ENCODE measurements at regions not wholly inside any gene's neighbourhood (a gene's known extent, or its start where the extent isn't known, plus 50 kb on each side); places are given as distances from the start of the nearest gene placed in this dataset.

DNA sequence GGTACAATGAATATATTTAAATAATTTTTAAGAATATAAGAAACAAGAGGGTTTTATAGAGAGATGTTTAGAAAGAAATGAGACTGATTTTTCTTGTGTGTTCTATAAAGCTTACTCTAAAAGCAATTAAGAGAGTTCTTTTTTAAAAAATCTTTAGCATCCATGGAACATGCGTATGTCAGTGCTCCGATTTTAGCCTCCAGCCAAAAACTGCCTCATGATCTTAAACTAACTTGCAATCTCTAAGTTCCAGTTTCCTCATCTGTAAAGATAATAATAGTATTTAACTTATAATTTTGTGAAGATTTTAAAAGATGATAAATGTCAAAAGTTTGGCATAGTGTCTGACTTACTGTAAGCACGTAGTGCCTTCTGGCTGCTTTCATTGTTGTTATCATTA lies 448.7 kb downstream of the EPHA4 start:
- Histone ChIP-seq H3K9me3 (ENCODE audit: control insufficient read depth in 5 of 5, low read length in 5 of 5) (peaks cover 0 to 2% (median 0%) of the 10 kb centered on the region in 5 donors), H3K9ac (ENCODE audit: low read length in 5 of 5) (no peak overlapping the region), H3K36me3 (ENCODE audit: control insufficient read depth in 5 of 5, insufficient read depth in 5 of 5, low read length in 5 of 5) (no peaks in the 10 kb centered on the region), H3K27ac (ENCODE audit: low read depth, low read length) (no peak overlapping the region), H3K27me3 (ENCODE audit: control insufficient read depth in 5 of 5, insufficient read depth in 4 of 5, low read length in 5 of 5) (peaks cover 0 to 9% (median 4%) of the 10 kb centered on the region in 5 donors), H3K4me1 (ENCODE audit: control insufficient read depth in 5 of 5, insufficient read depth in 5 of 5, low read length in 5 of 5) (peaks cover 0 to 9% (median 4%) of the 10 kb centered on the region in 5 donors), H3K4me3 (ENCODE audit: low read depth in 1 of 5, low read length in 5 of 5) (no peak overlapping the region)

DNA sequence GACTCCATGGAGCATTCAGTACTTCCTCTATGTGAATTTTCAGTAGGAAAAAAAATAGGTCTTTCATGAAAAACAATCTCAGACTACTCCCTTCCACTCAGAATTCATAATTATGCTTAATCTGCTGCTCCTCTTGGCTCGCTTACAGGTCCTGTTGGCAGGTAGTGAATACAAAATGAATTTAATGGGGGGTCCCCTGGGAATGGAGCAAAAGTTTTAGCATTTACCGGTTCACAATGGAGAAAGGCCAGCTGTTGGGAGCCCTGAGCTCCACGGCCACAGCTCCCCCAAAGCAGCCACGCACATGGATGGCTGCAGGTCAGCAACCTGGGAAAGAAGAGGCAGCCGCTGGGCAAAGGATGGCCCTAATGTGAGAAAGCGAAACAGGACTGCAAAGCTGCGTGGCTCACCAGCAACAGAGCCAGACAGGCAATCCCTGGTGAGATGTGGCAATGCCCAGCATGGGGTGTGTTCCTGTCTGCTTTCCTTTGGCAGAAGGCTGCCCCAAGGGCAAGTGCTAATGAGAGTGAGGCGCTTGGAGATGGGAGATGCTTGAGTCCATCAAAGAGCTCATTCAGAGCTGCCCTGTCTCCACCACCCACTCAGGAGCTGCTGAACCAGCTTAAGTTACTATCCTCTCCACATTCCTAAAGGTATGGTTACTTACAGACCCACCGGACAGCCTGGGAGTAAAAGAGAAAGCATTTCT lies 447.4 kb downstream of the EPHA4 start:
- peaks cover 0 to 2% (median 0%) of the 10 kb centered on the region in 5 donors for H3K9me3 ChIP-seq (ENCODE audit: control insufficient read depth in 5 of 5, low read length in 5 of 5)
- peaks cover 0 to 6% (median 0%) of the 10 kb centered on the region in 5 donors for H3K27me3 ChIP-seq (ENCODE audit: control insufficient read depth in 5 of 5, insufficient read depth in 4 of 5, low read length in 5 of 5)
- H3K4me3 ChIP-seq (ENCODE audit: low read depth in 1 of 5, low read length in 5 of 5), result peak overlapping the region in 3 of 5 donors; percentile 13 to 38 (median 18)
- H3K9ac ChIP-seq (ENCODE audit: low read length in 5 of 5), result no peak overlapping the region
- H3K4me1 ChIP-seq (ENCODE audit: control insufficient read depth in 5 of 5, insufficient read depth in 5 of 5, low read length in 5 of 5), result peaks cover 0 to 9% (median 4%) of the 10 kb centered on the region in 5 donors
- no peak overlapping the region for H3K27ac ChIP-seq (ENCODE audit: low read depth, low read length)
- no peaks in the 10 kb centered on the region for H3K36me3 ChIP-seq (ENCODE audit: control insufficient read depth in 5 of 5, insufficient read depth in 5 of 5, low read length in 5 of 5)

DNA sequence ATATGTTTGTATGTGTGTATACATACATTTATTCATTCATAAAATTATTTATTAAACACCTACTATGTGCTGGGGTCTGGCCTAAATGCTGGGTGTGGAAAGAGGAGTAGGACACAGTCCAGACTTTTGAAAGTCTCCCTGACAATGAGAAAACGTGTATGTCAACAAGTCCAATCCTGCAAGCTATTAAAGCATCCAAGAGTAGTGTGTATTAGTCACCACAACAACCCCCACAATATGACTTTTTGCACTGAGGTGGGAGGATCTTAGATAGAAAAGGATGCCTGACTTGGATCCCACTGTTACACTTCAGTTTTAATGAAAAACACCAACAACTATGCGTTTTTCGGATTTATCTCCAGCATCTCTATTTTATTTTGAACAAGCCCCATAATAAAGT lies 446.4 kb downstream of the EPHA4 start:
- H3K27ac ChIP-seq (ENCODE audit: low read depth, low read length), result no peak overlapping the region
- H3K27me3 ChIP-seq (ENCODE audit: control insufficient read depth in 5 of 5, insufficient read depth in 4 of 5, low read length in 5 of 5), result peaks cover 0 to 6% (median 0%) of the 10 kb centered on the region in 5 donors
- H3K9me3 ChIP-seq (ENCODE audit: control insufficient read depth in 5 of 5, low read length in 5 of 5), result peaks cover 0 to 2% (median 0%) of the 10 kb centered on the region in 5 donors
- H3K4me1 ChIP-seq (ENCODE audit: control insufficient read depth in 5 of 5, insufficient read depth in 5 of 5, low read length in 5 of 5), result peaks cover 0 to 9% (median 4%) of the 10 kb centered on the region in 5 donors
- H3K9ac ChIP-seq (ENCODE audit: low read length in 5 of 5), result no peak overlapping the region
- no peaks in the 10 kb centered on the region for H3K36me3 ChIP-seq (ENCODE audit: control insufficient read depth in 5 of 5, insufficient read depth in 5 of 5, low read length in 5 of 5)
- H3K4me3 ChIP-seq (ENCODE audit: low read depth in 1 of 5, low read length in 5 of 5), result no peak overlapping the region

DNA sequence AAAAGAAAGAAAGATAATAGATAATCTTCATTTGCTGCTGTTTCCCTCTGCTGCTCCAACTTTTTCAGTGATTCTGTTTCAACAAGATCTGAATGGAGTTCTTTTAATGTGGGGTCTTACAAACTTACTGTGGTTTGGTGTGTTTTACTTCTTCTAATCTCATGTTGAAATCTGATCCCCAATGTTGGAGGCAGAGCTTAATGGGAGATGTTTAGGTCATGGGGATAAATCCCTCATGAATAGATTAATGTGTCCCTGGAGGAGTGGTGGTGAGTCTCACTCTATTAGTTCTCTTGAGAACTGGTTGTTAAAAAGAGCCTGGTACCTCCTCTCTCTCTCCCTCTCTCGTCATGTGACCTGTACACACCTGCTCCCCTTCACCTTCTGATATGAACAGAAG lies 442.4 kb downstream of the EPHA4 start:
- Histone ChIP-seq H3K4me1 (ENCODE audit: control insufficient read depth in 5 of 5, insufficient read depth in 5 of 5, low read length in 5 of 5) (peaks cover 0 to 7% (median 3%) of the 10 kb centered on the region in 5 donors), H3K27me3 (ENCODE audit: control insufficient read depth in 5 of 5, insufficient read depth in 4 of 5, low read length in 5 of 5) (no peaks in the 10 kb centered on the region), H3K27ac (ENCODE audit: low read depth, low read length) (no peak overlapping the region), H3K4me3 (ENCODE audit: low read depth in 1 of 5, low read length in 5 of 5) (no peak overlapping the region), H3K36me3 (ENCODE audit: control insufficient read depth in 5 of 5, insufficient read depth in 5 of 5, low read length in 5 of 5) (no peaks in the 10 kb centered on the region), H3K9ac (ENCODE audit: low read length in 5 of 5) (no peak overlapping the region), H3K9me3 (ENCODE audit: control insufficient read depth in 5 of 5, low read length in 5 of 5) (peaks cover 0 to 2% (median 0%) of the 10 kb centered on the region in 5 donors)

DNA sequence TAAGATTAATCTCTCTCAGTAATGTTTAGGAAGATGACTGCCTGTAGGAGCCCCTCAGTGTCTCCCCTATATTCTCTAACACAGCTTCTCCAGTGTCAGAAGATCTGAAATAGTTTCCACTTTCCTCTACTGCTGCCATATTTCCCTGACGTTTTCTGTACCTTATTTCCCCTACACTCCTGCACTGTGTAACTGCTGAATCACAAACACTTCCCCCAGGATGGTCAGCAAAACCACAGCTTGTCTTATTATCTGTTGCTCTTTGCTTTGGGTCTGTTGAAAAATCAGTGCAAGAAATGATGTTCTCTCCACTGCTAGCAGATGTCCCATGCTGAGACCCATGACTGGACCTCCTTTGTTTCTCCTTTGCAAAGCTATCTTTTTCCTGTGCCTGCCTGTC lies 441.7 kb downstream of the EPHA4 start:
- H3K36me3 ChIP-seq (ENCODE audit: control insufficient read depth in 5 of 5, insufficient read depth in 5 of 5, low read length in 5 of 5), result no peaks in the 10 kb centered on the region
- H3K4me3 ChIP-seq (ENCODE audit: low read depth in 1 of 5, low read length in 5 of 5), result no peak overlapping the region
- H3K9me3 ChIP-seq (ENCODE audit: control insufficient read depth in 5 of 5, low read length in 5 of 5), result peaks cover 0 to 2% (median 0%) of the 10 kb centered on the region in 5 donors
- H3K27me3 ChIP-seq (ENCODE audit: control insufficient read depth in 5 of 5, insufficient read depth in 4 of 5, low read length in 5 of 5), result no peaks in the 10 kb centered on the region
- H3K27ac ChIP-seq (ENCODE audit: low read depth, low read length), result no peak overlapping the region
- H3K4me1 ChIP-seq (ENCODE audit: control insufficient read depth in 5 of 5, insufficient read depth in 5 of 5, low read length in 5 of 5), result peaks cover 0 to 7% (median 0%) of the 10 kb centered on the region in 5 donors
- H3K9ac ChIP-seq (ENCODE audit: low read length in 5 of 5), result no peak overlapping the region

DNA sequence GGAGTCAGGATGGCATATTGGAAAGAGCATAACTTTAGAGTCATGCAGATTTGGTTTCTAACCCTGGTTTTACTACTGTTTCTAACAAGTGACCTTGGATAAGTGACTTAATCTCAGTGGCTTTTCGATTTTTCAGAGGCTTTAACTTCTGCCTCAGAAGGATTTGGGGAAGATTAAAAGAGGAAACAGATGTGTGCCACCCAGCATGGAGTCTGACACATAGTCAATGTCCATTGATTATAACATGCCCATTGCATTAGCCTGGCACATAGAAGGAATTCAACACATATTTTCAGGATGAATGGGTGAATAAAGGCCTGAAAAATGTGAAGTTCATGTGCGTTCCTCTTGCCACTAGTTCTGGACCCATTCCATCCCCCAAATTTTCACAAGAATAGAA lies 438.2 kb downstream of the EPHA4 start:
- no peak overlapping the region for H3K4me3 ChIP-seq (ENCODE audit: low read depth in 1 of 5, low read length in 5 of 5)
- no peak overlapping the region for H3K27ac ChIP-seq (ENCODE audit: low read depth, low read length)
- no peaks in the 10 kb centered on the region for H3K36me3 ChIP-seq (ENCODE audit: control insufficient read depth in 5 of 5, insufficient read depth in 5 of 5, low read length in 5 of 5)
- H3K27me3 ChIP-seq (ENCODE audit: control insufficient read depth in 5 of 5, insufficient read depth in 4 of 5, low read length in 5 of 5), result no peaks in the 10 kb centered on the region
- H3K9me3 ChIP-seq (ENCODE audit: control insufficient read depth in 5 of 5, low read length in 5 of 5), result no peaks in the 10 kb centered on the region
- H3K4me1 ChIP-seq (ENCODE audit: control insufficient read depth in 5 of 5, insufficient read depth in 5 of 5, low read length in 5 of 5), result peaks cover 0 to 7% (median 0%) of the 10 kb centered on the region in 5 donors
- no peak overlapping the region for H3K9ac ChIP-seq (ENCODE audit: low read length in 5 of 5)

DNA sequence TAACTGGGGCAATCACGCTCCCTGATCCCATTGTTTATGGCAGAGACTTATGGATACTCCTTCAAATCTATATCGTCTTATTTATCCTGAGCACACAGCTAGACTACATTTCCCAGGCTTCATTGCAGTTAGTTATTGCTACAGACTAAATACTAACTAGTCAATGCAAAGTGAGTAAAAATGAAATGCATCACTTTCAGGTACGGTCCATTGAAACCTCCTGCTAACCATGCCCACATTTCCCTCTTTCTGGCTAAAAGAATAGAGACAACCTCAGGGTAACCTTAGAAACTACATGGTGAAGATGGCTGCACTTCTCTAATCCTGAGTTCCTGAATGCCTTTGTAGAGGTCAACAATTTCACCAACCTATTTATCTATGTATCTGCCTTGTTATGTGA lies 437.4 kb downstream of the EPHA4 start:
- Histone ChIP-seq H3K4me3 (ENCODE audit: low read depth in 1 of 5, low read length in 5 of 5) (no peak overlapping the region), H3K27me3 (ENCODE audit: control insufficient read depth in 5 of 5, insufficient read depth in 4 of 5, low read length in 5 of 5) (no peaks in the 10 kb centered on the region), H3K9me3 (ENCODE audit: control insufficient read depth in 5 of 5, low read length in 5 of 5) (no peaks in the 10 kb centered on the region), H3K4me1 (ENCODE audit: control insufficient read depth in 5 of 5, insufficient read depth in 5 of 5, low read length in 5 of 5) (peaks cover 0 to 7% (median 0%) of the 10 kb centered on the region in 5 donors), H3K36me3 (ENCODE audit: control insufficient read depth in 5 of 5, insufficient read depth in 5 of 5, low read length in 5 of 5) (no peaks in the 10 kb centered on the region), H3K9ac (ENCODE audit: low read length in 5 of 5) (no peak overlapping the region), H3K27ac (ENCODE audit: low read depth, low read length) (no peak overlapping the region)

DNA sequence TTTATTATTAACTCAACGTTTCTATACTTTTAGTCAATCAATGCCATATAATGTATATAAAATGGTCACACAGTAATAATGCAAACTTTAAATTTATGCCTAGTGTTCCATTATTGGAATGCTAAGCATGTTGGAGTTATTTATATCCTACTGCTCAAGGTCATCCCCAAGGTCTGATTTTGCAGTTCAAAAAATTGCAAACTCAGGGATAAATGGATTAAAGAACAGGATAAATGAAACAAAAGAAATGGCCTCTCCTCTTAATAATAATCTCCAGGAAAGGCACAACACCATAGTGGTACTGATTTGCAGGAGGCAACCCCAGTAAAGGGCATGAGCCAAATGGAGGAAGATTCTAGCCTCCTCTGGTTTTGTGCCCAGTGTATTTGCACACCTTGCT lies 436.4 kb downstream of the EPHA4 start:
- Histone ChIP-seq H3K9ac (ENCODE audit: low read length in 5 of 5) (no peak overlapping the region), H3K4me1 (ENCODE audit: control insufficient read depth in 5 of 5, insufficient read depth in 5 of 5, low read length in 5 of 5) (peaks cover 0 to 7% (median 0%) of the 10 kb centered on the region in 5 donors), H3K4me3 (ENCODE audit: low read depth in 1 of 5, low read length in 5 of 5) (no peak overlapping the region), H3K27me3 (ENCODE audit: control insufficient read depth in 5 of 5, insufficient read depth in 4 of 5, low read length in 5 of 5) (no peaks in the 10 kb centered on the region), H3K36me3 (ENCODE audit: control insufficient read depth in 5 of 5, insufficient read depth in 5 of 5, low read length in 5 of 5) (no peaks in the 10 kb centered on the region), H3K9me3 (ENCODE audit: control insufficient read depth in 5 of 5, low read length in 5 of 5) (no peaks in the 10 kb centered on the region), H3K27ac (ENCODE audit: low read depth, low read length) (no peak overlapping the region)

DNA sequence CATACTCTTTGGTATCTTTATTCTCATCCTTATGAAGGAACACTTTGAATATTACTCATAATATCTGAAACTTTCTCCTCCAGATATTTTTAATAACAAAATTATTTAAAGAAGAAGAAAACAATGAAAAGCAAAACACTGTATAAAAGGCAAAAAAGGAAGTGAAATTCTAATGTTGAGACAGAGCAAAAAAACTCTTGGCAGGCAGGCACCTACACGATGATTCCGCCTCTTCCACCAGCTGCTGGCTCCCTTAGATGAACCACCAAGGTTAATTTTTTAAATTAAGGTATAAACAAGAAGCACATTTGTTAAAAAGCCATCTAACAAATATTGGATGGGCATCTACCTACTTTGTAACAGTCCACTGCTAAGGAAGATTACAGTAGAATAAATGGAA lies 434.7 kb downstream of the EPHA4 start:
- Histone ChIP-seq H3K27ac (ENCODE audit: low read depth, low read length) (no peak overlapping the region), H3K9me3 (ENCODE audit: control insufficient read depth in 5 of 5, low read length in 5 of 5) (no peaks in the 10 kb centered on the region), H3K4me1 (ENCODE audit: control insufficient read depth in 5 of 5, insufficient read depth in 5 of 5, low read length in 5 of 5) (peaks cover 0 to under 1% (median 0%) of the 10 kb centered on the region in 5 donors), H3K36me3 (ENCODE audit: control insufficient read depth in 5 of 5, insufficient read depth in 5 of 5, low read length in 5 of 5) (no peaks in the 10 kb centered on the region), H3K4me3 (ENCODE audit: low read depth in 1 of 5, low read length in 5 of 5) (no peak overlapping the region), H3K27me3 (ENCODE audit: control insufficient read depth in 5 of 5, insufficient read depth in 4 of 5, low read length in 5 of 5) (no peaks in the 10 kb centered on the region), H3K9ac (ENCODE audit: low read length in 5 of 5) (no peak overlapping the region)

DNA sequence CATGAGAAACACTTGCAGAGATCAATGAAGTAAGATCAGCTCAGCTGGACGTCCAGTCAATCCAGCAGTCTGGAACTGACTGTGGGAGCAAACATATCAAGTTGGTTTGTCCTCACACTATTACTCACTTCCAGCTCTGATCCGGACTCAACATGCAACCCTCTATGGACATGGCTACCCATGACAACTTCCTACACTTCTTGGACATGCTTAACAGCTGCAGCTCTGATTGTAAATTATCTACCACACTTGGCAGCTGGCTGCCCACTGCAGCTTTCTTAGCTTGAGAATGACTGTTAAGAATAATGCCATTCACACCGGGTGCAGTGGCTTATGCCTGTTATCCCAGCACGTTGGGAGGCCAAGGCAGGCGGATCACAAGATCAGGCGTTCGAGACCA lies 429.8 kb downstream of the EPHA4 start:
- Histone ChIP-seq H3K36me3 (ENCODE audit: control insufficient read depth in 5 of 5, insufficient read depth in 5 of 5, low read length in 5 of 5) (no peaks in the 10 kb centered on the region), H3K4me3 (ENCODE audit: low read depth in 1 of 5, low read length in 5 of 5) (no peak overlapping the region), H3K27ac (ENCODE audit: low read depth, low read length) (no peak overlapping the region), H3K27me3 (ENCODE audit: control insufficient read depth in 5 of 5, insufficient read depth in 4 of 5, low read length in 5 of 5) (no peaks in the 10 kb centered on the region), H3K9ac (ENCODE audit: low read length in 5 of 5) (no peak overlapping the region), H3K4me1 (ENCODE audit: control insufficient read depth in 5 of 5, insufficient read depth in 5 of 5, low read length in 5 of 5) (no peaks in the 10 kb centered on the region), H3K9me3 (ENCODE audit: control insufficient read depth in 5 of 5, low read length in 5 of 5) (peaks cover 0 to 6% (median 2%) of the 10 kb centered on the region in 5 donors)

All from subcutaneous abdominal adipose tissue (tissue), 5 donors.